ENCODE measurements at regions not wholly inside any gene's neighbourhood (a gene's known extent, or its start where the extent isn't known, plus 50 kb on each side); places are given as distances from the start of the nearest gene placed in this dataset.
"Not testable (repeated sequence)": the region's sequence is repeated elsewhere in the genome, so short reads cannot be mapped to it uniquely, and the experiment has no call there.

DNA sequence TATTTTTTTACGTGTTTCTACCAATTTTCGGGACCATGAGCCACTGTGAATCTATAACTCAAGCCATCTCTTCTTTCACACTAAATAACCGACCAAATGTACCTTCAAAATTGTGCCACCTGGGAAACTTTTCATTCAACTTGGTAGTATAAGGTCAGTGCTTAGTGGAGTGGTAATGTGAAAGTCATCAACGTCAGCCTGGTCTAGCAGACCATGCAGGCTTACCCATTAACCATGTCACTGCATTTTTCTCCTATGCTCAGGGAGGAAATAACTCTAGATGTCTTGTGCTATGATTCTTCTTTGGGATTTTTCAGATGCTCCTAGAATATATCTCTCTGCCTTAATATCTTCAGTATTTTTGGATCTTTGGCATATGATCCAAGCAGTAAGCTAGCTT lies 1075.4 kb upstream of the POT1 start:
- DNase-seq, result no peak

- DNase-seq, result no peak
These were observed 1071.7 kb upstream of the POT1 start for GRCh38 chr7:126001349-126001748.

- DNase-seq, result no peak
These were observed 1055.2 kb upstream of the POT1 start for GRCh38 chr7:125984795-125985194.

GRCh38 chr7:125971656-125972055 lies 1042.0 kb upstream of the POT1 start:
- no peak for DNase-seq

DNA sequence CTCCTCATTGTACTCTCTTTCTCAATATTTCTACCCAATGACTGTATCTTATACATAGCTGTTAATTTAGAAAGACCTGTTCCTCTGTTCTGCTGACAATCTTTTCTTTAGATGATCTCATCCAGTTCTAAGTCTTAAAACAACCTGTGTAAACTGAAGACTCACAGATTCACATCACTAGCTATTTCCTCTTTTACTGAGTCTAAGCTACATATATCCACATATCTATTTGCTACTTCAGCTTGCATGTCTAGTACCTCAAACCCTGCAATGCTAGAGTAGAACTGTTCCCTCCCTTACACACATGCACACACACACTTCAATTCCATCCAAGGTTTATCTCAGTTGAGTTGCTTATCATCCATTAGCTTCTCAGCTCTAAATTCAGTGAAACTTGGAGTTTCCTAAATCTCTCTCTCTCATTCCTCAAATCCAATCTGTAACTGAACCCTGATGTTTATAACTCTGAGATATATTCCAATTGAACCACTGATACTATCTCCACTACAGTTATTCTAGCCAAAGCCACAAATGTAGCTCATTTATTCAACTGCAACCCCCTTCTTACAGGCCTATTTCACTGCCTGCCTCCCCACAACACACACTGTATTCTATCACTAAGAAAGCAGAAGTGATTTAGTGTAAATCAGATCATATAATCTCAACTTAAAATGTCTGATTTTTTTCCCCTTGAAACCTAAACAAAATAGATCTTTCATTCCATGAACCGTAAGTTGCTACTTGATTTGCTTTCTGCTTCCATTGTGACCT lies 1036.8 kb upstream of the POT1 start:
- no peak for DNase-seq

GRCh38 chr7:125934955-125935354 lies 1005.3 kb upstream of the POT1 start:
- DNase-seq, result no peak

DNA sequence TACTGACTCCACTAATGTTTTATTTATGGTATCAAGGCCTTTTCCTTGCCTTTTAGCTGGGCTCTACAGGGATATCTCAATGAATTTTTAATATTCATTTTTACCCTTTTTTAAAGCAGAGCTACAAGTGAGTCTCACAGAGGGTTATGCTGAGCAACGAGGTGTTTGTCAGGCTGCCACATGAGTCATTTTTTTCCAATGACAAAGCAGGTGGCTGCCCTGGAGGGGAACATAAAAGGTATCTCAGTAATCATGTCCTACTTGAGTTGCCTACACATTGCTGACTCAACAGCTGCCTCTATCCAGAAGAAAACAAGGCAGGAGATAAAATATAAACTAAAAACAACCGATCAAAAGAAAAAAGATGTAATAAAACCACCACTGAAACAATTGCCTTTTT lies 1004.9 kb upstream of the POT1 start:
- no peak for DNase-seq

GRCh38 chr7:125930848-125931247 lies 1001.2 kb upstream of the POT1 start:
- no peak for DNase-seq

- no peak for DNase-seq
These were observed 997.9 kb upstream of the POT1 start for GRCh38 chr7:125927556-125927955.

DNA sequence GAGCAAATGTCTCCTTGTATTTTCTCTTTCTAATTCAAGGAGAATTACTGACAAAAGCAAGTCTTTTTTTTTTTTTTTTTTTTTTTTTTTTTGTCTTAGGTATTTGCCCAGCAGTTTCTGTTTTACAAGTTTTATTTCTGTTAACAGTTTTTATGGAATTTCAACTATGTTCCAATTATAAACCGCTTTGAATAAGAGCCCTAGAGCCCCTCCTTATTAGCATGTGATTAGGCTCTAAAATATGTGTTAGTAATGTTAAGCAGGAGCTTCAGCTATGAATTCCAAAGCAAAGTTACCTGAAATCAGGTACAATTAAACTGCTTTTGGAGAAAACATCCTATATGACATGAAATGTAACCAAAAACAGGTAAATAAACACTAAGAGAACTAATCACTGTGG lies 997.0 kb upstream of the POT1 start:
- no peak for DNase-seq

GRCh38 chr7:125924037-125924436 lies 994.4 kb upstream of the POT1 start:
- no peak for DNase-seq

GRCh38 chr7:125915381-125915948 lies 985.8 kb upstream of the POT1 start:
- DNase-seq, result not testable (repeated sequence)

GRCh38 chr7:125908711-125909110 lies 979.1 kb upstream of the POT1 start:
- DNase-seq, result no peak

GRCh38 chr7:125899577-125899976 lies 970.0 kb upstream of the POT1 start:
- no peak for DNase-seq

- DNase-seq, result no peak
These were observed 962.8 kb upstream of the POT1 start for GRCh38 chr7:125892434-125892833.

- no peak for DNase-seq
These were observed 949.4 kb upstream of the POT1 start for GRCh38 chr7:125878988-125879387.

DNA sequence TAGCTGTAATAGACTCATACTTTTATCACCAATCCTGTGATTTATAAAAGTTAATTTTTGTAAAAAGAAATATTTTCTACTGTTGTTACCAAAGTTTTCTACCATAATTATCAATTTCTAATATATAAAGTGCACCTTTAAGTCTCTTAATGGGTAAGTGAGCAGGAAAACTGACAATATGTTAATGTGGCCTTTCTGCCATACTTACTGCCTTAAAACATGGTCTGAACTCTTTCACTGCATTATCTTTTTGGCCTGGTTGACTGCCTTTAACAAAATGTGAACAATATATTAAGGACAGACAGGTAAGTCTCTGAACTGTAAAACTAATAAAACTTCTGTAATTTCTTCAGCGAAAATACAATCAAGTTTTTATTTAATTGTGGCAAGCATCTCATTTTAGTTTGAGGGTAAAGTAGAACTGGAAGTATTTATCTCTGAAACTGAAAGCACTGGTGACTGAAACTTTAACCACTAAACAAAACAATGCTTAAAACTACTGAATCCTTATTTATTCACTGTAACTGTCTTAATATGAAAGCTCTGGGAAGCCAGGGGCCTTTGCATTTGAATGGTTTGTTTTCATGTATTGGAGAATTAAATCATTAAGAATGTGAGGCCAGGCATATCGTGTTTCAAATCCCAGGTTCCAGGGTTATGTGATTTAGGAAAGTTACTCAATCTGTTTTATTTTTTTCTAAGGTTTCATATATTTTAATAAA lies 948.8 kb upstream of the POT1 start:
- no peak for DNase-seq

GRCh38 chr7:125877246-125877645 lies 947.6 kb upstream of the POT1 start:
- DNase-seq, result no peak

DNA sequence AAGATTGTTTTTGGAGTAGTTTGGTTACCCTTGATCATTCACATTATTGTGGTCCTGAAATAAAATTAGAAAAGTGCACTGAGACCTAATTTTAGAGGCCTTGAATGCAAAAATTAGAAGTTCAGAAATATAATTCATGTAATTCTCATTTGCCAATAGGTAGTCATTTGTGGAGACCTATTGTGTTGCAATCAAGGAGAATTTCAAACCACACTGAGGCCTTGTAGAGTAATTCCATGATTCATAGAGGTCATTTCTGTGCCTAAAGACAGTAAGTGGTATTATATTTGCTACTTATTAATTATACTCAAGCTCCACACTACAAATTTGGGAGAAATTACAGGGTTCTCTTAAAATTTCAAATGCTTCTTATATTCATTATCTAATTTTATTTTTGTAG lies 946.8 kb upstream of the POT1 start:
- no peak for DNase-seq

DNA sequence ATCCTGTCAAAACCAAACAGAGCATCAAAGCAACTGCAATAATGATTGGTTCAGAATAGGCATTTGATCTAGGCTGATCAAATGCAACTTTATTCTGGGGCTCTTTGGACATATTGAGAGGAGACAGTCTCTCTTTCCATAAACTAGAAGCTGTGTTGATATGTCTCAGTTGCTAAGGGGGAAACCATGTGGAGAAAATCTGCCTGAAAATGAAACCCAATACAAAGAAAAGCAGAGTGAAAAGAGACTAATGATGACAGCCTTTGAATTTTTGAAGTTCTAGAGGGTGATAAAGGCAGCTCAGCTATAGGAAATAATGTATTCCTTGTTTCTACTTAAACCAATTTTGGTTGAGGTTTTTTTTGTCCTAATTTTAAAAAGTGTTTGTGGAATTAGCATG lies 941.8 kb upstream of the POT1 start:
- DNase-seq, result no peak

- no peak for DNase-seq
These were observed 928.0 kb upstream of the POT1 start for GRCh38 chr7:125857606-125858005.

GRCh38 chr7:125848157-125848556 lies 918.5 kb upstream of the POT1 start:
- DNase-seq, result no peak

DNA sequence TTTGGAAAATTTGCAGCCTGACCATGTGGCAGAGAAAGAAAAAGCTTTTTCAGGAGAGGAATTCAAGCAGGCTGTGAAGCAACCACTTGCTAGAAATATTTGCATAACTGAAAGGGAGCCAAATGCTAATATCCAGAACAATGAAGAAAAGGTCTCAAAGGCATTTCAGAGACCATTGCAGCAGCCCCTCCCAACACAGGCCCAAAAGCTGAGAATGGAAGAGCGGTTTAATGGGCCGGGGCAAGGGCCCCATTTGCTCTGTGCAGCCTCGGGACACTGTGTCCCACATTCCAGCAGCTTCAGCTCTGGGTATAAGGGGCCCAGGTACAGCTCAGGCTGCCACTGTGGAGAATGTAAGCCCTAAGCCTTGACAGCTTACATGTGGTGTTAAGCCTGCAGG lies 918.1 kb upstream of the POT1 start:
- no peak for DNase-seq

All from amygdala (tissue), 56 donors.